H1 (cell line): ENCODE measurements at regions not wholly inside any gene's neighbourhood (a gene's known extent, or its start where the extent isn't known, plus 50 kb on each side); places are given as distances from the start of the nearest gene placed in this dataset.

Experiments
- CTCF ChIP-seq, 3 experiments: IDR thresholded peaks; 1 replicate in 2 of 3; 2 replicates in 1 of 3; pipeline versions ENCODE4 v1.5.1 to v1.6.1; 2011; ENCODE audit warnings: low read length in 3 of 3, mild to moderate bottlenecking in 3 of 3, inconsistent platforms in 2 of 3, low read depth in 1 of 3, moderate library complexity in 1 of 3; ENCODE audit not compliant: insufficient read depth in 1 of 3; ENCODE audit errors: control extremely low read depth in 1 of 3
- EP300 ChIP-seq, 2 experiments: IDR thresholded peaks; 1 replicate in 1 of 2; 2 replicates in 1 of 2; pipeline ENCODE4 v1.6.1; 2011 to 2012; ENCODE audit warnings: low read depth in 2 of 2, low read length in 2 of 2, mild to moderate bottlenecking in 2 of 2, borderline replicate concordance in 1 of 2, inconsistent platforms in 1 of 2, moderate library complexity in 1 of 2
- HDAC2 ChIP-seq, 2 experiments: fragments of 300-600 bp in 1 of 2; sonication (generic) in 1 of 2; IDR thresholded peaks; 2 replicates each; pipeline ENCODE4 v1.6.1; 2011 to 2012; ENCODE audit warnings: low read depth in 2 of 2, low read length in 2 of 2, mild to moderate bottlenecking in 2 of 2, moderate library complexity in 2 of 2, borderline replicate concordance in 1 of 2, inconsistent platforms in 1 of 2
- POLR2A ChIP-seq, 2 experiments: IDR thresholded peaks; 1 replicate in 1 of 2; 2 replicates in 1 of 2; pipeline ENCODE4 v1.6.1; 2011; ENCODE audit warnings: low read depth in 2 of 2, low read length in 2 of 2, mild to moderate bottlenecking in 2 of 2; ENCODE audit errors: control extremely low read depth in 1 of 2
- RAD21 ChIP-seq, 2 experiments: IDR thresholded peaks in 1 of 2; conservative IDR thresholded peaks in 1 of 2; 2 replicates each; pipeline ENCODE4 v1.6.1; 2011; ENCODE audit warnings: low read depth in 2 of 2, low read length in 2 of 2, improper control_type of control experiment in 1 of 2, inconsistent platforms in 1 of 2, mild to moderate bottlenecking in 1 of 2, moderate library complexity in 1 of 2
- RFX5 ChIP-seq: IDR thresholded peaks from 2 replicates; pipeline ENCODE4 v1.6.1; 2011; ENCODE audit warnings: low read depth, low read length, improper control_type of control experiment, borderline replicate concordance
- TAF1 ChIP-seq: IDR thresholded peaks from 2 replicates; pipeline ENCODE4 v1.6.1; 2011; ENCODE audit warnings: mild to moderate bottlenecking, low read depth, low read length

DNA sequence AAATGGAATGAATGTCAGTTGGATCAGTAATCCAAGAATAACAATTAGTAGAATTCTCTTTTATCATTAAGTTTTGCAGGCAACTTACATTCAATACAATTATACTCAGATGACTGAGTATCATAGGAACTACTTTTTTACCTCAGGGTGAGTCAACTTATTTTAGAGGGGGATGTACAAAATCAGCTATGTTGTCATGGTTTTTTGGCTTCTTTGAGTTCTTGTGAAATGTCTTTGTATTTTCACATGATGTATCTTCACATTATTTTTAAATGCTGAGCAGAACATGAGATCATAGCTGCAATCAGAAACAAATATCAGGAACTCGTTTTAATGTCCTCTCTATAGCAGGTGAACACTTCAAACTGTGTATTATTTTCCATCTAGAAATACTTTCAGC lies 65.3 kb upstream of the PTPRR start:
- no peak for TF ChIP-seq RAD21 (IDR thresholded peaks at IDR 0.05 in 1 of 2, conservative IDR thresholded peaks at IDR 0.05 in 1 of 2; ENCODE audit: low read depth in 2 of 2, low read length in 2 of 2)
- no peak for TF ChIP-seq EP300 (IDR thresholded peaks at IDR 0.05; ENCODE audit: borderline replicate concordance in 1 of 2, low read depth in 2 of 2, low read length in 2 of 2)
- TF ChIP-seq HDAC2 (IDR thresholded peaks at IDR 0.05; ENCODE audit: borderline replicate concordance in 1 of 2, low read depth in 2 of 2, low read length in 2 of 2), result no peak
- TF ChIP-seq CTCF (IDR thresholded peaks at IDR 0.05; ENCODE audit: control extremely low read depth in 1 of 3, insufficient read depth in 1 of 3, low read depth in 1 of 3, low read length in 3 of 3), result no peak
- TF ChIP-seq RFX5, result no peak
- TF ChIP-seq POLR2A (IDR thresholded peaks at IDR 0.05; ENCODE audit: control extremely low read depth in 1 of 2, low read depth in 2 of 2, low read length in 2 of 2), result no peak
- no peak for TF ChIP-seq TAF1
